Stimulated activated CD4-positive, alpha-beta T cell treated with anti-CD3 and anti-CD28 coated beads, Interleukin-12 subunit alpha, Interleukin-12 subunit beta, amount 100 ng/mL, for 24 hours (primary cell): ENCODE measurements at regions not wholly inside any gene's neighbourhood (a gene's known extent, or its start where the extent isn't known, plus 50 kb on each side); places are given as distances from the start of the nearest gene placed in this dataset.

Source experiments
- DNase-seq, 2 experiments: peaks; one replicate each; pipeline ENCODE4 v3.0.0-alpha.2; 2020; ENCODE audit warnings: low read depth in 2 of 2

GRCh38 chr2:42920446-42921146 lies 128.2 kb upstream of the HAAO start:
- no peak for DNase-seq

GRCh38 chr2:42918671-42919318 lies 126.4 kb upstream of the HAAO start:
- no peak for DNase-seq

DNA sequence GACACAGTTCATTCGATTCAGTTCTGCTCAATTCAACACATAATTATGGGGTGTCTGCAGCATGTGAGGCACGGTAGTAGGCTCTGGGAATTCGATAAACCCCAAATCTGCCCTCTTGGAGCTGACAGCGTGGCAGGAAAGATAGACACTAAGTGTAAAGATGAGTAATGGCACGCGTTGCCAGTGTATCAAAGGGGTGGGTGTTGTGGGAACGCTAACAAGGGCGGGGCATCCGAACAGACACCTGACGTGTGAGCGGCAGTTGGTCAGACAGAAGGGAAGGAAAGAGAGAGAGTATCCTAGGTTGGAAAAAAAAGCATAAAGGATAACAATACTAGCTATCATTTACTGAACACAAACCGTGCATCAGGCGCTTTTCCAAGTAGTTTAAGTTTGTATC lies 125.7 kb upstream of the HAAO start:
- no peak for DNase-seq

DNA sequence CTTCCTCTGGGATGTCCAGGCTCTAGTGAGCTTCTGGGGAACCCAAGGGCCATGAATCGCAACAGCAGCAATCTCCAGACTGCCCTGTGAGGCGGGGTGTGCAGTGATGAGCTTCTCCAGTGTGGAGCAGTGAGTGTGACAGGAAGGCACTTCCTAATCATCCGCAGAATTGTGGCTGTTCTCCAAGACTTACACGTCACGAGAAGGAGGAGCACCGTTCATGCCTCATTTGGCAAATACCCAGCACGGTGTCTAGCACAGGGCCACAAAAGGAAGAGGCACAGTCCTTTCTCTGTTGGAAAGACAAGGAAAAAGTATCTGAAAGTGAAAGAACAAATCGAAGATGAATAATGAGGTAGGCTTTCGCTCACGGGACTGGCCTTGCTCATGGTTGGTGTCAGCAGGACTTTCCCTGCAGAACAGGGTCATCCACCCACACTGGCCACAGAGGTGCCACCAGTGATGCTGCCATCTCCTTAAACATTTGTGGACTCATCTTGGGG lies 125.1 kb upstream of the HAAO start:
- no peak for DNase-seq

DNA sequence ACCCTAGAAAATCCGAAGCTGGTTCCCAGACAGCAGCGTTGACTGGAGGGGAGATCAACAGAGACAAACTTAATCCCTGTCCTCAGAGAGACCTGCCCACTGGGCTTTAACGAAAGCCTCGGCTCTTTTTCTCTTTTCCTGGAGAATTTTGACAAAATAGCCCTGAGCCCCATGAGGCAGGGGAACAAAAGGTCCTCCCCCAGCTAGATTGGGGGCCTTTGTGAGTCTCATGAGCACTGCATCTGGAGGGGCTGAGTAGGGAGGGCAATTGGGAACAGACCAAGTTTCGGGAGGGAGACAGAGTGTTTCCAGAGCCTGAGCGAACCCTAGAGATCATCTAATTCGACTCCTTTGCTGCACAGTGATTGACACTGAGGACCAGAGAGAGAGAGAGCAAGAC lies 123.9 kb upstream of the HAAO start:
- no peak for DNase-seq

DNA sequence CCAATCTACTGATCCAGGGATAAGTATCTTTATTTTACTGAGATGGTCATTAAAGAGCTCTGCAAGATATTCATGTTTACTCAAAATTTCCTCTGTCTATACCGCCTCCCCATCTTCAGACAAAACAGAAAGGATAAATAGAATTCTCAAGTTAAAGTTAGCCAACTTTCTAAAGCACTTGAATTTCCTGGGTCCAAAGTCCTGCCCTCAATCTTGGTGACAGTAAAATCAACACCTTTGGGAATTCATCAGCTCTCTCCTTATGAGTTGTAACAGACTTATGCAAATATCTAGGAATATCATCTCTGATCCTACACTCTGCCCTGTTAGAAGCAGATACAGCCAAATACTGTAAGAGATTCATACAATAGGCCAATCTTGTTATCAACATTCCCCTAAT lies 122.5 kb upstream of the HAAO start:
- no peak for DNase-seq

- DNase-seq, result no peak
Observed at GRCh38 chr2:42914314-42914713, 121.9 kb upstream of the HAAO start.

DNA sequence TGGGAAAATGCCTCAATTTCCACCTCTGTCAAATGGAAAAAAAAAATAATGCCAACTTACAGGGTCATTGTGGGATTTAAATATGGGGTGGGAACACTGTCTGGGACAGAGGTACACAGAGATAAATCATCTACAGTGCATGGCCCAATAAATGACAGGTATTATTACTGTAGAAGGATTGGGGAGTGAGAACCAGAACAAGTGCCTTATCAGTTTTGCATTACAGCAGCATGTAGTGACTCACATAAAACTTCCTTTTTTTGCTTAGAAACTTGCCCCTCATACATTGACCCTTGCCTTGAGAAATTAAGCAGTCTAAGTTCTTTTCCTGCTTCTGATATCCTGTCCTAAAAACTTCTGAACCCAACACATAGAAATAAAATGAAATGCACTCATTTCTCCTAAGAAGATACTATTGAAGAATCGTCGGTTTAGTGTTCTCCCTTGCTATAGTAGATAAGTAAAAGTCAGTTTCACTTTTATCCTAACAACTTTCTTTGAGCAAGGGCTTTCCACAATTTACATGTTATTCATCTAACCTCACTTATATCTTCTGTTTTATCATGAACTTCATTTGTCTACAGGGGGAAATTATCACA lies 121.0 kb upstream of the HAAO start:
- no peak for DNase-seq

DNA sequence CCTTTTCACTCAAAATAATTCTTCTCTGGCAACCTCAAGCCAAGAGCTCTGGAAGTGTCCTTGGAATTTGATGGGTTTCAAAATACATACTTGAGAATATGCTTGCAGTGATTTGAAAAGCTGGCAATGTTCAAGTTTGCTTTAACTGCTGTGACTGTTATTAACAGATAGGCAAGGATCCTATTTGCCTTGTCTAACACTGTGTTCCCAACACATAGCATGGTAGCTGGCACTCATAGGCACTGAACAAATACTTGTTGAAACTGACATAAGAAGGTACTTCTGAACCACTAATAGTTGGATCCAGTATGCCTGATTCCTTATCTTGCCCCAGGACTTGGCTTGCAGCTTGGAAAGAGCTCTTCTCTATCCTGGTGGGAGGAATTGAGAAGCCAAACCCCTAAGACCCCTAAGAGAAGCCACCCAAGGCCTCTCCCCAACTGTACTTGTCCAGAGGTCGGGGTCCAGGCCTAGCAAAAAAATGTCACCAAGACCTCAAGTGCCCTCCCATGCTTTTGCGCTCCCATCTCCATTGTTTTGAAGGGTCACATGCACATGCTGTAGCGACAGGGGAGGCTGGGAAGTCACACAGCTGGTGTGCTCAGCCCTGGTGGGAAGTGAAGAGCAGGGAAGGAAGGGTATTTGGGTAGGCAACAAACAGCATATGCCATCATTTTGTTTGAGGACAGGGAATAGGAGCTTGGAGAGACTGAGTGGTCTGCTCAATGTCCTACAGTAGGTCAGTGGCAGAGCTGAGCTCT lies 118.4 kb upstream of the HAAO start:
- DNase-seq, result no peak

GRCh38 chr2:42909966-42910365 lies 117.6 kb upstream of the HAAO start:
- no peak for DNase-seq

DNA sequence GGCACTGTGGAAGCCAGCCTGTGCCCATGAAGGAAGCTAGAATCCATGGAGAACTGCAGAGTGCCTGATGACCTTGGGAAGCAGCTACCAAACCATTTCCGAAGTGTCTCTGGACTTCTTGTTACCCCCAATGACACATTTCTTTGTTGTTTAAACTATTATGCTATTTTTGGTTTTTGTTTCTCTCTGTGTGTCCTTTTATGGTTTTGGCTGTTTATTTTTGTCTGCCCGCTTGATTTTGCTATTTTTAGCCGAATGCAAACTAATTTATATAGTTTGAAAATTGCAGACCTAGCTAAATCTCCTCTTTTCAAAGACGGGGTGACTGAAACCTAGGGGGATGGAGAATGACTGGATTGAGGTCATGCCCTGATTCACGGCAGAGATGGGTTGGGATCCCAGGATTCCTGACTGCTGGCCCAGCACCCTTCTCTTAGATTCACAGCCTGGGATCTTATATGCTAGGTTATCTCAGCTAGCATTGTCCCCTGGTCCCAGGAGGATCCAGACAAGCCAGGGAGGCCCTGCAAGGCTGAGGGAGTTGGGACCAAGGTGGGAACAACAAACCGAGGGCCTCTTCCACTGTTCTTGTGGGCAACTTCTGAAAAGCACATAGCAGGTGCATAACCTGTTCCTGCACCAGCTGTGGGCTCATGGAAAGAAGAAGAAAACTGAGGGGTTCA lies 116.3 kb upstream of the HAAO start:
- DNase-seq, result no peak

DNA sequence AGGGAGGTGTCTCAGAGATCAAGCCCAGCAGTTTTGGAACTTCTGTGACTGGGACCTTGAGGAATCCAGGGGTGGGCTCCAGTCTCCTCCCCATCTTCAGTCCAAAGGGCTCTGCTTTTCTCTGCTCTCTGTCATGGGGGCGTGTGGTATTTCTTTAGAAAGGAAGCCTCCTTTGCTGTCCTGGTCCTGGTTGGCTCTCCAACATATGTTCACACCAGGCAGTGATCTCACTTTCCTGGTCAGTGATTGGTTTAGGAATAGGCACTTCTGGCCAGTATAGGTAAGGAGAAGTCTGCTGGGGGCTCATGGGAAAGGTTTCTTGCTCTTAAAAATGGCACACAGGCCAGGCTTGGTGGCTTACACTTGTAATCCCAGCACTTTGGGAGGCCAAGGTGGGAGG lies 115.5 kb upstream of the HAAO start:
- DNase-seq, result no peak

DNA sequence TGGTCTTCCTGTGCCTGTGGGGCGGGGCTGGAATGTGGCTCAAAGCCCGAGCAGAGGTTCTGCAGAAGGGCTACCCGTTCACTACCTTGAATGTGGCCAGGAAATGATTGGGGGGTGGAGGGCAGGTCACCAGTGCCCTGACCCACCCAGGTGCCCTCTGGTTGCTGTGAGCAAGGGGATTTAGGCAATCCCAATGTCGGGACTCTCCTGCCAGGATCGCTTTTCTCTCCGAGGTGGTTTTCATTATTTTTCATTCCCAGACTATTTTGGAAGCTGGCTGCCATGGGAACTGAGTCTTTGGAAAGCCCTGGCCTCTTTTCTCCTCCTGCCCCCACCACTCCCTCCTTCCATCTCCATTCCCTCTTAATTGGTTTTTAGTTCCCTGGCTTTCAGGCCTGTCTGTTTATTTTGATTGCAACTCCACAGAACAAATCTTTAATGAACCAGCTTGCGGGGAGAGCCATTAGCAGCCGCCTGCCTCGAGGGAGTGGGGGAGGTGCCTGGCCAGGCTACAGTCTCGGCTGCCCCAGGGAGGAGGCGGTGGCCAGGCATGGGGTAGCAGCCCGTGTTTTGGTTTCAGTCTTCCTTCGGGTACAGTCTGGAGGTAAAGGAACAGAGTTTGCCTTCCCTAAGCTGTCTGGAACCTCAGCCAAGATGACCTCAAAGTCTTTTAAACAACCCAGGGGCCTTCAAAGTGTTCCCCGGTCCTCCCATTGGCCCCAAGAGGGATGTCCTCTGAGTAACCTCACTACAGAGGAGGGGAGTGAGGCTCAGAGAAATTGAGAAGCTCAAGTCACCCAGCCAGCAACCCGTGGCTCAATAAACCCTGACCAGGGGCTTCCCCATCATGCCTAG lies 114.4 kb upstream of the HAAO start:
- no peak for DNase-seq

- no peak for DNase-seq
Observed at GRCh38 chr2:42906111-42906556, 113.8 kb upstream of the HAAO start.

DNA sequence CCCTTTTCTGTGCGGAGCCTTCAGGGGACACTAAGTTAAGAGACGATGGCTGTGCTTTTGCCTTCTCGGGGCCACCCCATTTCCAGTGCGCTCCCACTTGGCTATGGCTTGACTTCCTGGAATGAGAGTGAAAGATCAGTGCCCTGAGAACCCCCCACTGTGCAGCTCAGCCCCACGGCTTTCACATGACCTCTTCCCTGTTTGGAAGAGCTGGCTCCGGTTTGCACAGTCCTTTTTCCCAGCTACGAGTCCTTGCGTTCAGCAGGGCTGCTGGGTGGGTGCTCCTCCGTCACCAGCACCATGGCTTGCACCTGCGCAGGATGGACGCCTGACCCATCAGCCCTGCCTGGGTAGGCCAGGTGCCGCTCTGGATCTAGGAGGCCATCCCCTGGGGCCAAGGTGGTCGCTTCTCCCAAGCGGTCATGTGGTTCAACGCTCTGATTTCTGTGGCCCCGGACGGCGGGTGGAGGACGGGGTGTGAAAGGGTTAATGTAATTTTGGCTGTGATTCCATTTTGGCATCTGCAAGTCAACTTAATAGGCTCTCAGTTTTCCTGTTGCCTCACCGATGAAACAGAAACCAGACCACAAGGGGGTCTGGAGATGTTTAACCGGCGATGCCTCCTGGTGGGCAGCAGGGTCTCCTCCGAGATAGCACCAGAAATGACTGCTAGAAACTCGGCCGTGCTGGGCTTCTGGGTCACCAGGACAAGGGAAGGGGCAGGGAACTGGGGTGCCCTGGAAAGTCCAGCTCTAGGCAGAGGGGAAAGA lies 113.1 kb upstream of the HAAO start:
- no peak for DNase-seq

GRCh38 chr2:42904576-42904876 lies 112.1 kb upstream of the HAAO start:
- no peak for DNase-seq

DNA sequence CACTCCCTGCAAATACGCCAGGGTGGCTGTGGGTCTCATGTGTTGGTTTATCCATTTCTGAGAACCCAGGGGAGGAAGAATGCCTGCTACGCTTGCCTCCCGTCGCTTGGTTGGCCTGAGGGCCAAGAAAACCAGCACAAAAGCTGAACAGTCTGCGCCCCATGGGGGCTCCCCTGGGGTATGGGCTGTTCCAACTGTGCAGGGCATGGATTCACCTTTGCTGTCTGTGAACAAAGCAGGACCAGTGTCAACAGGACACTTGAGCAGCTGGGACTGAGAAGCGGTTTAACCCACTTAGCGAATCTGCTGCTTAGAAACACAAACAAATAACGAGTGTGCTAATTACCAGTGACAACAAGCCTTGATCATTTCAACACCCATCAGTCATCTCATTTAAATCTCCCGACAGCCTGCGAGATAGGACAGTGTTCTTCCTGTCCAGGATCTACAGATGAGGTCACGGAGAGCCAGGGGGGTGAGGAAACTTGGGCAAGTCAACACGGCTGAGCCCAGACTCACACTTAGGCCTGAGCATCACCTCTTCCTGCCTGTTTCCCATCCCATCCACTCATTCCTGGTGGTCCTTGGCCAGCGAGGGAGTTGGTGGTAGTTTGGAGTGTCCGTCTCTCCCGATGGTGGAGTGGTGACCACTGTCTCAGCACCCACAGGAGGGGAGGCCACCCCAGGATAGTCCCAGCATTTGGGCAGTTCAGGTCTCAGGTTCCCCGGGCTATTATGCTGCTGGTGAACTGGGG lies 111.6 kb upstream of the HAAO start:
- no peak for DNase-seq

- DNase-seq, result no peak
Observed at GRCh38 chr2:42902939-42903709, 110.7 kb upstream of the HAAO start.
